GM12872 (cell line): ENCODE measurements at regions not wholly inside any gene's neighbourhood (a gene's known extent, or its start where the extent isn't known, plus 50 kb on each side); places are given as distances from the start of the nearest gene placed in this dataset.

ENCODE experiments used
- CTCF ChIP-seq: IDR thresholded peaks from 3 replicates; pipeline ENCODE4 v1.5.1; 2011; ENCODE audit warnings: low read depth, mild to moderate bottlenecking, low read length, moderate library complexity; ENCODE audit not compliant: insufficient read depth

- no peak for TF ChIP-seq CTCF
These were observed 309.9 kb upstream of the UMPS start for GRCh38 chr3:124420392-124420791.

GRCh38 chr3:124422805-124423204 is 307.4 kb upstream of the UMPS start:
- no peak for TF ChIP-seq CTCF

GRCh38 chr3:124424396-124424795 is 305.9 kb upstream of the UMPS start:
- no peak for TF ChIP-seq CTCF

- TF ChIP-seq CTCF, result no peak
These were observed 304.3 kb upstream of the UMPS start for GRCh38 chr3:124425972-124426371.

- no peak for TF ChIP-seq CTCF
These were observed 301.7 kb upstream of the UMPS start for GRCh38 chr3:124428372-124429128.

GRCh38 chr3:124429129-124429815 is 301.0 kb upstream of the UMPS start:
- no peak for TF ChIP-seq CTCF

GRCh38 chr3:124431331-124431994 is 298.8 kb upstream of the UMPS start:
- no peak for TF ChIP-seq CTCF
